Ovary (tissue), 3 donors: ENCODE measurements at regions not wholly inside any gene's neighbourhood (a gene's known extent, or its start where the extent isn't known, plus 50 kb on each side); places are given as distances from the start of the nearest gene placed in this dataset.

ENCODE experiments used
- CTCF ChIP-seq, 3 donors: fragments of 450-650 bp in 2 of 3; fragments of 200-600 bp in 1 of 3; IDR thresholded peaks; one replicate each; pipeline versions ENCODE4 v1.5.1 to v1.8.0; 2016 to 2022; ENCODE audit warnings: antibody characterized with exemption in 3 of 3, mild to moderate bottlenecking in 1 of 3
- POLR2A ChIP-seq: fragments of 450-650 bp; IDR thresholded peaks from one replicate; pipeline ENCODE4 v1.6.1; 2017; ENCODE audit warnings: antibody characterized with exemption, mild to moderate bottlenecking, moderate library complexity
- donor health status: DM: no; HTN: no; CAD: no.

GRCh38 chr1:5396593-5396992 lies 595.6 kb downstream of the NPHP4 start:
- TF ChIP-seq CTCF (IDR thresholded peaks at IDR 0.05) (no peak), POLR2A (no peak)
